HL-60 (cell line): ENCODE measurements at regions not wholly inside any gene's neighbourhood (a gene's known extent, or its start where the extent isn't known, plus 50 kb on each side); places are given as distances from the start of the nearest gene placed in this dataset.

Experiments
- GABPA ChIP-seq: IDR thresholded peaks from 2 replicates; pipeline ENCODE4 v1.6.1; 2012; ENCODE audit warnings: low read depth
- POLR2AphosphoS5 ChIP-seq: IDR thresholded peaks from 2 replicates; pipeline ENCODE4 v1.6.1; 2012; ENCODE audit warnings: low read depth
- SPI1 ChIP-seq: IDR thresholded peaks from 2 replicates; pipeline ENCODE4 v1.6.1; 2012; ENCODE audit warnings: low read depth, mild to moderate bottlenecking, borderline replicate concordance
- TF ChIP-seq, protein P1 (sequence below): IDR thresholded peaks from one replicate; pipeline ENCODE4 v1.5.1; 2011; ENCODE audit warnings: low read length, control low read depth, inconsistent platforms; ENCODE audit not compliant: insufficient read depth
- TF ChIP-seq, protein P2 (sequence below): IDR thresholded peaks from 2 replicates; pipeline ENCODE4 v1.6.1; 2012; ENCODE audit warnings: low read depth; ENCODE audit not compliant: insufficient replicate concordance

DNA sequence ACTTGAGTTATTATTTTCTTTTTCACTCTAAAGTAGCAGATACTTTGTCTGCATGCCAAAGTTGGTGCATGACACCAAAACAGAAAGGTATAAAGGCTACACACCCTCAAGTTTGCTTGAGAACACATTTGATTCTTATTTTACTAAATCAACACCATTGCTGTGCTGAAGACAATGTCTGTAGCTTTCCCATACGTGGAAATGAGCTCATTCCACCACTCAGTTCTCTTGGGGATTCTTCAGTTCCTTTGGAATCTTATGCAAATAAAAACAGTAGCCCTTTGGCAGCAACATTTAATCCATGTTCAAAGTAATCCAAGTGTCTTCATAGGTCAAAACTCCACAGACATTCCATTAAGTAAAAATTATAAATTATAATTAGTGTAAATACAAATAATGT, 264.9 kb downstream of the TLE1 start:
- TF ChIP-seq POLR2AphosphoS5 = no peak
- TF ChIP-seq, protein P1, sequence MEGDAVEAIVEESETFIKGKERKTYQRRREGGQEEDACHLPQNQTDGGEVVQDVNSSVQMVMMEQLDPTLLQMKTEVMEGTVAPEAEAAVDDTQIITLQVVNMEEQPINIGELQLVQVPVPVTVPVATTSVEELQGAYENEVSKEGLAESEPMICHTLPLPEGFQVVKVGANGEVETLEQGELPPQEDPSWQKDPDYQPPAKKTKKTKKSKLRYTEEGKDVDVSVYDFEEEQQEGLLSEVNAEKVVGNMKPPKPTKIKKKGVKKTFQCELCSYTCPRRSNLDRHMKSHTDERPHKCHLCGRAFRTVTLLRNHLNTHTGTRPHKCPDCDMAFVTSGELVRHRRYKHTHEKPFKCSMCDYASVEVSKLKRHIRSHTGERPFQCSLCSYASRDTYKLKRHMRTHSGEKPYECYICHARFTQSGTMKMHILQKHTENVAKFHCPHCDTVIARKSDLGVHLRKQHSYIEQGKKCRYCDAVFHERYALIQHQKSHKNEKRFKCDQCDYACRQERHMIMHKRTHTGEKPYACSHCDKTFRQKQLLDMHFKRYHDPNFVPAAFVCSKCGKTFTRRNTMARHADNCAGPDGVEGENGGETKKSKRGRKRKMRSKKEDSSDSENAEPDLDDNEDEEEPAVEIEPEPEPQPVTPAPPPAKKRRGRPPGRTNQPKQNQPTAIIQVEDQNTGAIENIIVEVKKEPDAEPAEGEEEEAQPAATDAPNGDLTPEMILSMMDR = no peak
- TF ChIP-seq, protein P2, sequence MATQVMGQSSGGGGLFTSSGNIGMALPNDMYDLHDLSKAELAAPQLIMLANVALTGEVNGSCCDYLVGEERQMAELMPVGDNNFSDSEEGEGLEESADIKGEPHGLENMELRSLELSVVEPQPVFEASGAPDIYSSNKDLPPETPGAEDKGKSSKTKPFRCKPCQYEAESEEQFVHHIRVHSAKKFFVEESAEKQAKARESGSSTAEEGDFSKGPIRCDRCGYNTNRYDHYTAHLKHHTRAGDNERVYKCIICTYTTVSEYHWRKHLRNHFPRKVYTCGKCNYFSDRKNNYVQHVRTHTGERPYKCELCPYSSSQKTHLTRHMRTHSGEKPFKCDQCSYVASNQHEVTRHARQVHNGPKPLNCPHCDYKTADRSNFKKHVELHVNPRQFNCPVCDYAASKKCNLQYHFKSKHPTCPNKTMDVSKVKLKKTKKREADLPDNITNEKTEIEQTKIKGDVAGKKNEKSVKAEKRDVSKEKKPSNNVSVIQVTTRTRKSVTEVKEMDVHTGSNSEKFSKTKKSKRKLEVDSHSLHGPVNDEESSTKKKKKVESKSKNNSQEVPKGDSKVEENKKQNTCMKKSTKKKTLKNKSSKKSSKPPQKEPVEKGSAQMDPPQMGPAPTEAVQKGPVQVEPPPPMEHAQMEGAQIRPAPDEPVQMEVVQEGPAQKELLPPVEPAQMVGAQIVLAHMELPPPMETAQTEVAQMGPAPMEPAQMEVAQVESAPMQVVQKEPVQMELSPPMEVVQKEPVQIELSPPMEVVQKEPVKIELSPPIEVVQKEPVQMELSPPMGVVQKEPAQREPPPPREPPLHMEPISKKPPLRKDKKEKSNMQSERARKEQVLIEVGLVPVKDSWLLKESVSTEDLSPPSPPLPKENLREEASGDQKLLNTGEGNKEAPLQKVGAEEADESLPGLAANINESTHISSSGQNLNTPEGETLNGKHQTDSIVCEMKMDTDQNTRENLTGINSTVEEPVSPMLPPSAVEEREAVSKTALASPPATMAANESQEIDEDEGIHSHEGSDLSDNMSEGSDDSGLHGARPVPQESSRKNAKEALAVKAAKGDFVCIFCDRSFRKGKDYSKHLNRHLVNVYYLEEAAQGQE = no peak
- TF ChIP-seq GABPA = no peak
- no peak for TF ChIP-seq SPI1
